ENCODE measurements at regions not wholly inside any gene's neighbourhood (a gene's known extent, or its start where the extent isn't known, plus 50 kb on each side); places are given as distances from the start of the nearest gene placed in this dataset.

DNA sequence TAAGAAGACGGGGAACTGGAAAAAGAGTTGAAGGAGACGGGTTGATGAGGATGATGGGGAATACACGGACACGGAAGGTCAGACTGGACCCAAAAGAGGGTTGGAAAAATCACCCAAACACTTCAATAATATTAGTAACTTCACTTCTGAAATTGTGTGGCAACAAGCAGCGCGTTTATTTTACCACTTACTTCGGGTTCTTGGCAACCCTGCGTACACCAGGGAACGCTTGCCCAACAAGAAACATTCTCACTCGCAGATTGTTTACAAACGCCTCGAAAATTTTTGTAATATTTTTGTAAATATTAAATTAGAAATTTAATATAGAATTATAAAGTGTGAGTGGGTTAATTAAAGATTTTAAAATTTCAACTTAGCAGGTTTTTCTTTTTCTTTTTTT, 99.5 kb downstream of the CEBPB start:
- Mint-ChIP-seq H3K27me3 (ENCODE audit: low read depth) (no peaks in the 10 kb centered on the region), H3K4me1 (peaks cover 9% of the 10 kb centered on the region), H3K4me3 (no peak overlapping the region), H3K27ac (no peak overlapping the region), H3K9me3 (no peaks in the 10 kb centered on the region), H3K36me3 (no peaks in the 10 kb centered on the region)
- DNase-seq (ENCODE audit: low spot score) (no peak), ATAC-seq (no peak)
- ChIA-PET POLR2A (no interaction called here), CTCF (interaction anchor here (0.6 kb wide), 1 partner anchor 39 kb away, joined by 3 read pairs; no protein-coding TSS in a partner anchor)
- TF ChIP-seq FOXJ3 (CRISPR knock-in tag; IDR thresholded peaks at IDR 0.05; ENCODE audit: borderline replicate concordance): no peak
- no peak for TF ChIP-seq MYBL2 (CRISPR knock-in tag; IDR thresholded peaks at IDR 0.05)
- no peak for TF ChIP-seq ELF4 (CRISPR knock-in tag; IDR thresholded peaks at IDR 0.05; ENCODE audit: low read depth)
- TF ChIP-seq, protein P1, sequence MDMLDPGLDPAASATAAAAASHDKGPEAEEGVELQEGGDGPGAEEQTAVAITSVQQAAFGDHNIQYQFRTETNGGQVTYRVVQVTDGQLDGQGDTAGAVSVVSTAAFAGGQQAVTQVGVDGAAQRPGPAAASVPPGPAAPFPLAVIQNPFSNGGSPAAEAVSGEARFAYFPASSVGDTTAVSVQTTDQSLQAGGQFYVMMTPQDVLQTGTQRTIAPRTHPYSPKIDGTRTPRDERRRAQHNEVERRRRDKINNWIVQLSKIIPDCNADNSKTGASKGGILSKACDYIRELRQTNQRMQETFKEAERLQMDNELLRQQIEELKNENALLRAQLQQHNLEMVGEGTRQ (CRISPR knock-in tag; IDR thresholded peaks at IDR 0.05): no peak
- no peak for TF ChIP-seq GTF2I (CRISPR knock-in tag; conservative IDR thresholded peaks at IDR 0.05)

DNA sequence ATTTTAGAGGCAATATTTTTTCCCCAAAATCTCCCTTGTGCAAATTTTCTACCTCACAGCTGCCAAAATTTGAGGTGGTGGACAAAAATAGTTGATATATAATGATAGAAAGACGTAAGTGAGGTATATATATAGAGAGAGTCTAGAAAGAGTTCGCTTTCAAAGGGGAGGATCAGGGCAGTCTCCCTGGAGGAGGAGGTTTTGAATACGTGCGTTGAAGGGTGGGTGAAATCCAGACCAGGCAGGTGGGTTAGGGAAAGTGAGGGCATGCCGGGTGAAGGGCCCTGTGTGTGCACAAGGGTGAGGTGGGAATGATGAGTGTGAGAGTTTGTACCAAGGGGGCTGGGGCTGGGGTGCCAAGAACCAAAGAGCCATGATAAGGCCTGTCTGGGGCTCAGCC, 100.2 kb downstream of the CEBPB start:
- no peak for ATAC-seq
- H3K4me1 Mint-ChIP-seq: peaks cover 9% of the 10 kb centered on the region
- no peak for TF ChIP-seq GRHL2 (CRISPR knock-in tag; IDR thresholded peaks at IDR 0.05; ENCODE audit: insufficient replicate concordance, severe bottlenecking)
- TF ChIP-seq, protein P2, sequence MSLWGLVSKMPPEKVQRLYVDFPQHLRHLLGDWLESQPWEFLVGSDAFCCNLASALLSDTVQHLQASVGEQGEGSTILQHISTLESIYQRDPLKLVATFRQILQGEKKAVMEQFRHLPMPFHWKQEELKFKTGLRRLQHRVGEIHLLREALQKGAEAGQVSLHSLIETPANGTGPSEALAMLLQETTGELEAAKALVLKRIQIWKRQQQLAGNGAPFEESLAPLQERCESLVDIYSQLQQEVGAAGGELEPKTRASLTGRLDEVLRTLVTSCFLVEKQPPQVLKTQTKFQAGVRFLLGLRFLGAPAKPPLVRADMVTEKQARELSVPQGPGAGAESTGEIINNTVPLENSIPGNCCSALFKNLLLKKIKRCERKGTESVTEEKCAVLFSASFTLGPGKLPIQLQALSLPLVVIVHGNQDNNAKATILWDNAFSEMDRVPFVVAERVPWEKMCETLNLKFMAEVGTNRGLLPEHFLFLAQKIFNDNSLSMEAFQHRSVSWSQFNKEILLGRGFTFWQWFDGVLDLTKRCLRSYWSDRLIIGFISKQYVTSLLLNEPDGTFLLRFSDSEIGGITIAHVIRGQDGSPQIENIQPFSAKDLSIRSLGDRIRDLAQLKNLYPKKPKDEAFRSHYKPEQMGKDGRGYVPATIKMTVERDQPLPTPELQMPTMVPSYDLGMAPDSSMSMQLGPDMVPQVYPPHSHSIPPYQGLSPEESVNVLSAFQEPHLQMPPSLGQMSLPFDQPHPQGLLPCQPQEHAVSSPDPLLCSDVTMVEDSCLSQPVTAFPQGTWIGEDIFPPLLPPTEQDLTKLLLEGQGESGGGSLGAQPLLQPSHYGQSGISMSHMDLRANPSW (CRISPR knock-in tag; conservative IDR thresholded peaks at IDR 0.05; ENCODE audit: low read depth): no peak
- DNase-seq (ENCODE audit: low spot score): no peak
- no peak overlapping the region for H3K27ac Mint-ChIP-seq
- no peaks in the 10 kb centered on the region for H3K27me3 Mint-ChIP-seq (ENCODE audit: low read depth)
- ChIA-PET CTCF (no interaction called here), POLR2A (no interaction called here)
- no peaks in the 10 kb centered on the region for H3K36me3 Mint-ChIP-seq
- H3K9me3 Mint-ChIP-seq: no peaks in the 10 kb centered on the region
- H3K4me3 Mint-ChIP-seq: no peak overlapping the region

DNA sequence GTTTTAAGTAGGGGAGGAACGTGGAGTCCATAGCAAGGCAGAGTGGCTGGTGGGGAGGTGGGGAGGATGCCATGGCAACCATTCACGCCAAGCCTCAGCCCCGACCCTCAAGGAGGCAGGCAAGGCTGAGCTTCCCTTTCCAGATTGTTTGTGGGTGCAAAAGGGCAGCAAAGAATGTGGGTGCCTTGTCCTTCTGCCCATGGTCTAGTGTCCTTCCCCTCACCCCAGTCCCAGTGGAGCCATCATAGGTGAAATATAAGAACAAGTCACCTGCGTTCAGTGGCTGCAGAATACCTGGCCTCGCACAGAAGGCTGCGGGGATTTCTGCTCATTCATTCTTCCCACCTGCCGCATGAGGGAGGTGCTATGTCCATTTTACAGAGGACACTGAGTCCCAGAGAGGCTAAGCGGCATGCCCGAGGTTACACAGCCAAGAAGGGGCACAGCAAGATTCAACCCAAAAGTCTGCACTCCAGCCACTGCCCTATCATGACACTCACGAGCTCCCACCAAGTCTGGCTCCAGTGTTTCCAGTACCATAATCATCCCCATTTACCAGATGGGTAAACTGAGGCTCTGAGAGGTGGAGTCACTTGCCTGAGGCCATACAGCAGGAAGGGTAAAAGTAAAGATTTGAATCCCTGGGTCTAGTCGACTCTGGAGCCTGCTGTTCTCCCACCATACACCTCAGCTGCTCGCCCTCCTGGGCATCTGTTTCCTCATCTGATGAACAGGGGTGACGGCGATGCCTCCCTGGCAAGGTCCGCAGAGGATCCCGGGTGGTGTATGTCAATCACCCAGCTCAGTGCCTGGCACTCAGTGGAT, 100.8 kb downstream of the CEBPB start:
- no peak for DNase-seq (ENCODE audit: low spot score)
- H3K4me1 Mint-ChIP-seq: peaks cover 4% of the 10 kb centered on the region
- POLR2A ChIA-PET: no interaction called here
- CTCF ChIA-PET: no interaction called here
- H3K4me3 Mint-ChIP-seq: no peak overlapping the region
- H3K27me3 Mint-ChIP-seq (ENCODE audit: low read depth): no peaks in the 10 kb centered on the region
- H3K27ac Mint-ChIP-seq: no peak overlapping the region
- ATAC-seq: no peak
- TF ChIP-seq, protein P3, sequence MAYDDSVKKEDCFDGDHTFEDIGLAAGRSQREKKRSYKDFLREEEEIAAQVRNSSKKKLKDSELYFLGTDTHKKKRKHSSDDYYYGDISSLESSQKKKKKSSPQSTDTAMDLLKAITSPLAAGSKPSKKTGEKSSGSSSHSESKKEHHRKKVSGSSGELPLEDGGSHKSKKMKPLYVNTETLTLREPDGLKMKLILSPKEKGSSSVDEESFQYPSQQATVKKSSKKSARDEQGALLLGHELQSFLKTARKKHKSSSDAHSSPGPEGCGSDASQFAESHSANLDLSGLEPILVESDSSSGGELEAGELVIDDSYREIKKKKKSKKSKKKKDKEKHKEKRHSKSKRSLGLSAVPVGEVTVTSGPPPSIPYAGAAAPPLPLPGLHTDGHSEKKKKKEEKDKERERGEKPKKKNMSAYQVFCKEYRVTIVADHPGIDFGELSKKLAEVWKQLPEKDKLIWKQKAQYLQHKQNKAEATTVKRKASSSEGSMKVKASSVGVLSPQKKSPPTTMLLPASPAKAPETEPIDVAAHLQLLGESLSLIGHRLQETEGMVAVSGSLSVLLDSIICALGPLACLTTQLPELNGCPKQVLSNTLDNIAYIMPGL (CRISPR knock-in tag; IDR thresholded peaks at IDR 0.05): no peak
- TF ChIP-seq, protein P4, sequence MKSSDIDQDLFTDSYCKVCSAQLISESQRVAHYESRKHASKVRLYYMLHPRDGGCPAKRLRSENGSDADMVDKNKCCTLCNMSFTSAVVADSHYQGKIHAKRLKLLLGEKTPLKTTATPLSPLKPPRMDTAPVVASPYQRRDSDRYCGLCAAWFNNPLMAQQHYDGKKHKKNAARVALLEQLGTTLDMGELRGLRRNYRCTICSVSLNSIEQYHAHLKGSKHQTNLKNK (CRISPR knock-in tag; IDR thresholded peaks at IDR 0.05): no peak
- no peak for TF ChIP-seq ZNF138 (CRISPR knock-in tag; conservative IDR thresholded peaks at IDR 0.05)
- TF ChIP-seq, protein P5, sequence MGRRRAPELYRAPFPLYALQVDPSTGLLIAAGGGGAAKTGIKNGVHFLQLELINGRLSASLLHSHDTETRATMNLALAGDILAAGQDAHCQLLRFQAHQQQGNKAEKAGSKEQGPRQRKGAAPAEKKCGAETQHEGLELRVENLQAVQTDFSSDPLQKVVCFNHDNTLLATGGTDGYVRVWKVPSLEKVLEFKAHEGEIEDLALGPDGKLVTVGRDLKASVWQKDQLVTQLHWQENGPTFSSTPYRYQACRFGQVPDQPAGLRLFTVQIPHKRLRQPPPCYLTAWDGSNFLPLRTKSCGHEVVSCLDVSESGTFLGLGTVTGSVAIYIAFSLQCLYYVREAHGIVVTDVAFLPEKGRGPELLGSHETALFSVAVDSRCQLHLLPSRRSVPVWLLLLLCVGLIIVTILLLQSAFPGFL (CRISPR knock-in tag; IDR thresholded peaks at IDR 0.05; ENCODE audit: borderline replicate concordance): no peak
- TF ChIP-seq, protein P6, sequence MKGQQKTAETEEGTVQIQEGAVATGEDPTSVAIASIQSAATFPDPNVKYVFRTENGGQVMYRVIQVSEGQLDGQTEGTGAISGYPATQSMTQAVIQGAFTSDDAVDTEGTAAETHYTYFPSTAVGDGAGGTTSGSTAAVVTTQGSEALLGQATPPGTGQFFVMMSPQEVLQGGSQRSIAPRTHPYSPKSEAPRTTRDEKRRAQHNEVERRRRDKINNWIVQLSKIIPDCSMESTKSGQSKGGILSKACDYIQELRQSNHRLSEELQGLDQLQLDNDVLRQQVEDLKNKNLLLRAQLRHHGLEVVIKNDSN (CRISPR knock-in tag; IDR thresholded peaks at IDR 0.05): no peak
- TF ChIP-seq FOXJ3 (CRISPR knock-in tag; IDR thresholded peaks at IDR 0.05; ENCODE audit: borderline replicate concordance): no peak
- no peaks in the 10 kb centered on the region for H3K9me3 Mint-ChIP-seq
- no peaks in the 10 kb centered on the region for H3K36me3 Mint-ChIP-seq

Data from WTC11 (cell line).